Right ventricle myocardium inferior (tissue), 1 donor: ENCODE measurements at regions not wholly inside any gene's neighbourhood (a gene's known extent, or its start where the extent isn't known, plus 50 kb on each side); places are given as distances from the start of the nearest gene placed in this dataset.
"Not testable (repeated sequence)": the region's sequence is repeated elsewhere in the genome, so short reads cannot be mapped to it uniquely, and the experiment has no call there.

Source experiments
- ATAC-seq: fragments of 200-7000 bp; cut with Tn5 transposase; one replicate; pipeline ENCODE4 v1.9.1; 2020; ENCODE audit warnings: mild to moderate bottlenecking, moderate library complexity
- DNase-seq: peaks from one replicate; pipeline ENCODE4 v3.0.0; 2021; ENCODE audit errors: missing footprints
- intact Hi-C: fragments of 100-400 bp; cut with DNase I; formaldehyde crosslinking; loops from one replicate; pipeline ENCODE4 v1.11.0; 2022
- donor health status: DM: no; HTN: yes; CAD: no; lungs with severe emphysema.

DNA sequence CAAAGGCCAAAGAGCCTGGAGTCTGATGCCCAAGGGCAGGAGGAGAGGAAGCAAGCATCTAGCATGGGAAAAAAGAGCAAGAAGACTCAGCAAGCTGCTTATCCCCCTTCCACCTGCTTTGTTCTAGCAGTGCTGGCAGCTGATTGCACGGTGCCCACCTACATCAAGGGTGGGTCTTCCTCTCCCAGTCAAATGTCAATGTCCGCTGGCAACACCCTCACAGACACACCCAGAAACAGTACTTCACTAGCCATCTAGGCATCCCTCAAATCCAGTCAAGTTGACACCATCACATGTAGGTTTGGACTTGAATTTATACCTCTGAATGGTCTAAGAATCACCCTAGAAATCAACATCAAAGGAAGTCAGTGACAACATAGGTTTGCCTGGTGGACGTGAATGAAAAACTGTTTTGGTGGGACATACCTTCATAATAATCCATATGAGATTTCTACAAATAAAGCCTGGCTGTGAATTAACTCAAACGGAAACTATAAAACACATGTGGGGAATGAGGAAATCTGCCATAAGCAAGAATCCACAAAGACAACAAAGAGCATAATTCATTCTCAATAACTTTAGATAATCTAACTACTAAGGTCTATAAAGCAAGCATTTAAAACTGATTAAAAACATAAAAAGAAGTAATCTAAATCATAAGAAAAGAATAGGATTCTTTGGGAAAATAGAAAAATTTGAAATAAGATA, 185.8 kb upstream of the JADE1 start:
- intact Hi-C loops: no loop called here
- DNase-seq (no peak), ATAC-seq (no peak)

DNA sequence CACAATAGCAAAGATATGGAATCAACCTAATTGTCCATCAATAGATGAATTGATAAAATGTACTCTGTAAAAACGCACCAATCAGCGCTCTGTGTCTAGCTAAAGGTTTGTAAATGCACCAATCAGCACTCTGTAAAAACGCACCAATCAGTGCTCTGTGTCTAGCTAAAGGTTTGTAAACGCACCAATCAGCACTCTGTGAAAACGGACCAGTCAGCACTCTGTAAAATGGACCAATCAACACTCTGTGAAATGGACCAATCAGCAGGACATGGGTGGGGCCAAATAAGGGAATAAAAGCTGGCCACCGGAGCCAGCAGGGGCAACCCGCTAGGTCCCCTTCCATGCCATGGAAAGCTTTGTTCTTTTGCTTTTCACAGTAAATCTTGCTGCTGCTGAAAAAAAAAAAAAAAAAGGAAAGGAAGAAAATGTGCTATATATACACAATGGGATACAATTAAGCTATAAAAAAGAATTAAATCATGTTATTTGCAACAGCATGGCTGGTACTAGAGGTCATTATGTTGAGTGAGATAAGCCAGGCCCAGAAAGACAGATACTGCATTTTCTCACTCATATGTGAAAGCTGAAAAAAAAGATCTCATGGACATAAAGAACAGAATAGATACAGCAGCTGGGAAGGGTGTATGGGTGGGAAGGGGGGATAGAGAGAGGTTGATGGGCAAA, 189.1 kb upstream of the JADE1 start:
- ATAC-seq, DNase-seq, intact Hi-C loops: not testable (repeated sequence)

DNA sequence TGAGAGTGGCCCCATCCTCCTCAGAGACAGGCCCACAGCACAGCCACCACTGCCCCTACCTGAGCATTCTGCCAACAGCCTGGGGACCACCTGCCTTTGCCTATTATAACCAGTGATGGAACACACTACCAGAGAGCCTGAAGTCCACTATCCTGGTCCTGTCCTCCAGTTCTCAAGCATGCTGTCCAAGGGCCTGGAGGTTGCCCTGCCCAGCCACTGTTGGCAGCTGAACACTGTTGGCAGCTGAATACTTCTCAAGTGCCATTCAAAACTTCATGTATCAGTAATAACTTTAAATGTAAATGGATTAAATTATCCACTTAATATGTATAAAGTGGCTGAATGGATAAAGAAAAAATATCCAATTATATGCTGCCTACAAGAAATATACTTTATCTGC, 194.3 kb upstream of the JADE1 start:
- ATAC-seq: peak; percentile 39
- DNase-seq: no peak
- intact Hi-C loops: no loop called here

DNA sequence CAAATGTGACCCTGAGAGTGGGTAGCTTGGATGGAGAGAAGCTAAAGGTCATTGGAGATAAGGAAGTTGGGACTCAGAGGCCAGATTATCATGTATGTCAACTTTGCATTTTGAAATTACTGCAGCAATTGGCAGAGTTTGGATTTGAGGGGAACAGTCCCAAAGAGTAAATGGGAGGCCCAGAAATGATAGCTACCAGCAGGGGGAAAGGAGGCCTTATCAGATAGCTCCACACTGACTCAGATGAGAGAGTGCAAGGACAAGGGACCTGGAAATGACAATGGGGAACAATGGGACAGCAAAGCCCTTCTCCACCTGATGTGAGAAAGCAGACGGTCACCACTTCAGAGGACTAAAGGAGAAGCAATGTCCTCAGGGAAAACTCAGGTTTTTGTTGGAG, 201.5 kb upstream of the JADE1 start:
- intact Hi-C loops: no loop called here
- DNase-seq (no peak), ATAC-seq (no peak)

DNA sequence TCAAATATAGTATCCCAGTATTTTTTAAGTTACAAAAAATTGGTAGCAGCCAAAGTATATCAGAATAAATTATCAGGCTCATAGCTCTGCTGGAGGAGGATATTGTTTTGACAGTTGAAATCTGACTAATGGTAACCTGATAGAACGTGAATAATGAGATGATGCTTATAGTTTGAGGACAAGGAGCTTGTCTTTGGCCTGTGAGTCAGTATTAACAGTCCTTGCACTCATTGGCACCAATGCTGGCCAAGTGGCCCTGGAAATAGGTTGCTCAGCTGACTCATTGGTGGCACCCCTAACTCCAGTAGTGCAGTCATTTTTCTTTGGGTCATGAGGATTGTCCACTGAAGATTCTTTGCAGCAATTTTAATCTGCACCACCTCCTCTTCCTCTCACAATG, 203.3 kb upstream of the JADE1 start:
- DNase-seq (no peak), ATAC-seq (no peak)
- intact Hi-C loops: no loop called here

DNA sequence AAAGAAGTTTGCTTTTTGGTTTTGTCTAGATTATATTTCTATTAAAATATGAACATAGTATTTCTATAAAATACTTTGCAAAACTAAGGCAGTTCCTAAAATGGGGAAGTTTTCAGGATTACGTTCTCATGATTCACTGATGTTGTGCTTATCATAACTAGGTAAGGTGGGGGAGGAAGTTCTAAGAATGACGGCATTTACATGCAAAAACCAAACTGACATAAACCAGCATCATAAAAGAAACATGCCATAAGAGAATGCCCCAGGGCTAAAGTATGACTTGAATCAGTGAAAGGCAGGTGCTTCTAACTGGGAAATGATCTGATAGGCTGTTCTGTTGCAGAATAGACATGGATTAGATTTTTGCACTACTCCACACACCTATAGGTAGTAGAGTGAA, 204.7 kb upstream of the JADE1 start:
- intact Hi-C loops: no loop called here
- DNase-seq (no peak), ATAC-seq (no peak)

DNA sequence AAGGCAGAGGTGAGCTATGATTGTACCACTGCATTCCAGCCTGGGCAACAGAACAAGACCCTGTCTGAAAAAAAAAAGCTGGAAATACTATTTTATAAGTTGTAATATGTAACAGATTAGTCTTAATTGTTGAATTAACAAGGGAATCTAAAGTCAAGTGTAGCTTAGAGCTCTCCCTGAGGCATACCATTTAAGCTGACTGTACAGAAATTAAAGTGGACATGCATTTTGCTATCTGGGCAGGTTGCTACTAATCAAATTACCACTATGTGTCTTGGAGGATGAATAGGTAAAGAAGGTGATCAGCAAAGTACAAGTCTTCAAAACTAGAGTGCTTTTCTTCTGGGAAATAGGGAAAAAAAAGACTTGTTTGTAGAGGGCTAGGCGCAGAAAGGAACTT, 205.3 kb upstream of the JADE1 start:
- ATAC-seq (no peak), DNase-seq (no peak)
- intact Hi-C loops: no loop called here

DNA sequence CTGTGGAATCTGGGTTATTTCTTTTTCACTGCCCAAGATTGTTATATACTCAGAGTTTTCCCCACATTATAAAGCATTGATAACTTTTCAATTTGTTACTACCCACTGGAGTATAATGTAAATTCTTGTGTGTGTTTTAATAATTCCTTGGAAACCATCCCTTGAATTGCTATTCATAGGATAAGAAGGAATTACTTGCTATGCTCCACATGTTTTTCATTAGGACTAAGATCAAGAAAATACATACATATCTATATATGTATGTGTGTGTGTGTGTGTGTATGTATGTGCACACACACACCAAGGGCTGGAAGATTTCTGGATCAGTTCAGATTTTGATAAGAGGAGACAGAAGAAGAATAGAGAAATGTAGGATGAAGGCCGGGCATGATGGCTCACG, 206.4 kb upstream of the JADE1 start:
- no peak for DNase-seq
- intact Hi-C loops: no loop called here
- no peak for ATAC-seq

DNA sequence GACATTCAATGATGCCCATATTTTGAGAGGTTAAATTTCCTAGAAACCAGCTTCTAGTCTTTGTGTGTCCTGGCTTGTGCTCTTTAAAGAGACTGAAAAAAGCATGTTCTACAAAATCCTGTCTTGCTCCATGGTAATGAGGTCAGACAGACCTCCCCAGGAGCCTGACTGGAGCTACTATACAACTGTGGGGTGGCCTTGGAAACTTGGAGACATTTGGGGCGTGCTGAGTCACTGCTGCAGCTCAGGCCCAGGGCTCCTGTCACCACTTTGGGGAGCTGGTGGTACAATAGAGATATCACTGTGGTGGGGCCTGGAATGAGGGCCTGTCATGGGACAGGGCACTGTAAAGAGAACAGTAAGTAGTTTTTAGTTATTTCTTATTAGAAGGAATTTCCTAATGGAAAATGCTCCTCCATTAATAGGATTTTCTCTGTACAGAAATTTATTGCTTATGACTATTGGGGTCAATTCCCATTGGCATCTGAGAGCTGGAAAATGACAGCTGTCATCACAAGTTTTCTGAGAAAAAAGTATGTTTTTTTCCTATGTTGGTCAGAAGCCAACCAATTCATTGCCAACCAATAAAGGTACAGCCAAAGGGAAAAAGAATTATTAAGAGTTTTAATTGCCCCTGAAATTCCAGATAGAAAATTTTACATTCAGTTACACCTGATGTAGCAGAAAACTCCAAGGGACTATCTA, 207.4 kb upstream of the JADE1 start:
- intact Hi-C loops: no loop called here
- ATAC-seq: peak; percentile 61
- no peak for DNase-seq

DNA sequence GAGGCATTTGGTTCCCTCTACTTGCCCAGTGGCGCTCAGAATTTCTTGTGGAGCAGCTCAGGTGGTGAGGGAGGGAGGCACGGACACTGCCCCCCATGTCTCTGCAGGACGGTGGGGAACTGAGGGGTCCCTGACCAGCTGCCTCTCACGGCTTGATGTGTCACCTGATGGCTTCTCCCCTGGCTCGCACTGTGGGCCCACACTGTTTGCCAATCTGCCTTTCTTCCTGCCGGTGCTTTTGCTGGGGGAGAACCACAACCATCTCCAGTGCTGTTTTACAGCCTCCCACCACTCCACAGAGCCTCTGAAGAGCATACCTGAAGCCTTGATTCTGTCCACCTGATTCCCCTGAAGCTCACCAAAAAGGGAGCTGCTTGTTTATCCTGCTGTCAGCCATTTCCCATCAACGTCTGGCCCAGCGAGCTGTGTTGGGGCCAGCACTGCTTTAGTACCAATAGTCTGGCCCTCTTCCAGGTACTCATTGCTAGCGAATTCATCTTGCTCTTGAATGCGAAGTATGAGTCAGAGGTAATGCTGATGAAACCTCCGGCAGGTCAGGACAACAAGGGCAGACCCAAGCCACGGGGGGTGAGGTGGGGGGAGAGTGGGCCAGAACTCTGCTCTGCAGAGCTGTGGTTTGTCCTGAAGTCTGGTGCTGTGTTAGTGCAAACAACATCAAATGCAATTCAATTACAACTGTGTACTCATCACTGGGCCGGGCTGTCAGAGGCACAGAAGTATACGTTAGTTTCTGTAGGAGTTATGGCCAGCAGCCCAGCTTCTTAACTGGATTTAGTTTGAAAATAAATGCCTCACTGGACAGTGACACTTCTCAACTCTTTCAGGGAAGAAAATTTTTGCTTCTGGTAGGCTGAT, 208.3 kb upstream of the JADE1 start:
- intact Hi-C loops: no loop called here
- ATAC-seq: peak; percentile 79
- peak; percentile 67 for DNase-seq

DNA sequence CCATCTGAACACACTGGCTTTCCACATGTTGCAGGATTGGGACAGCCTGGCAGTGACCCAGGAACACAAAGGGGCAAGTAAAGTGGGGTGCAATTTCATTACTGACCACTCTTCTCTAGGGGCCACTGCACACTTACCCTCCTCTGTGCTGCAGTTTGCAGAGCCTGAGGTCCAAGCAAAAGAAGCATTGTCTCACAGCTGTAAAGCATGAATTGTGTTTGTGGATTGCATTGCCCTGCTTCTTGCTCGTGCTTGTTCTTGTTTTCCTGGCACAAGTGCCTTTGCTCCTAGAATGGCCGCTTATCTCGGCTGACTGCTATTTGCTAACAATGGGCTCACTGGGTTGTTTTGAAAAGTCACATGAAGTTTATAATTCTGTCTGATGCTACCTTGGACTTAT, 209.1 kb upstream of the JADE1 start:
- DNase-seq (no peak), ATAC-seq (peak; percentile 51)
- intact Hi-C loops: no loop called here

DNA sequence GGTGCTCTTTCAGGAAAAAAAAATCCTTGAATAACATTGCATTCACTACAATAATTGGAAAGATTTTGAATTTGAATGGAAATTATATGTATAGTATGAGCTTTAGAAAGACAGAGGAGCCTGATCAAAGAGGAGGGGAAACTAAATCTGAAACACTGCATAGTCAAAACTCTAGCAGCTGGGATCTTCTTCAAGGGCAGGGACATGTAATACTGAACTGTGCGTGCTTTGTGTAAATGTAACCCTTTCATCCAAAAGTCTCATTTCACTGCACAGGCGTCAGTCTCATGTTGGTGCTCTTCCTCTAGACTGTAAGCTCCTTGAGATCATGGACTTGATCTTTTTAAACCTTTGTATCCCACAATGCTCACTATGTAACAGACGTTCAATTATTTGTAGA, 212.0 kb upstream of the JADE1 start:
- ATAC-seq (no peak), DNase-seq (no peak)
- intact Hi-C loops: no loop called here

DNA sequence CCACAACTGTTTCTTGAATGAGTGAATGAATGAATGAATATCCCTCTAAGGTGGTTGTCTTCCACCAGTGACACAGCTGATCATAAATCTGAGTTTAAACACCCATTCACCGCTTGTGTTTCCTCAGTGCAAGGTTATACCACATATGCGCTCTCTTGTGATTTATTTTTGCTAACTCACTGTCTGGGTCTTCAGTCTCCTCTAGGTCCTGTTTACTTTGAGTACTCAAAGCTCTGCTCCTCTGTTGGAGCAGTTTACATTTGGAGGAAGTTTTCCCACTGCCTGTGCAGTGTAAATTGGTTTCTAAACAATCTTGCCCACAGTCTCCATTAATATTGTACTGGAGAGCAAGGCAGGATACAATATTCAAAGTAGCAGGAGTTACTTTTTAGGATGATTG, 212.6 kb upstream of the JADE1 start:
- intact Hi-C loops: no loop called here
- no peak for DNase-seq
- ATAC-seq: no peak

DNA sequence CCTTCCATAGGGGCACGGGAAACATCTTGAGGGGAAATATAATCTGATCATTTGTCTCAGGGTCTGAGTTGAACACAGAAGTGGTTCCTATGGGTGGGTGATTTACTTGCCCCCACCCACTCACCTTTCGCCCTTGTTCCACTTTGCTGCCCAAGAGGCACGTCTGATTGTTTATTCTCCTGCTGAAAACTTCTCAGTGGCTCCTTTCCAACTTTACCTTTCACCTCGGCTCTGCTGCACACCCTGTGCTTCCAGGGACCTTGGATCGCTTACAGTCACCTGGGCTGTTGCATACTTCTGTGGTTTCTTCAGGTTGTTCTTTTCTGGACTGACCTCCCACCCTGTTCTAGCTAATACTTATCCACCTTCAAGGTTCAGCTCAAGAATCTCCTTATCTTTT, 213.4 kb upstream of the JADE1 start:
- intact Hi-C loops: no loop called here
- no peak for ATAC-seq
- no peak for DNase-seq

DNA sequence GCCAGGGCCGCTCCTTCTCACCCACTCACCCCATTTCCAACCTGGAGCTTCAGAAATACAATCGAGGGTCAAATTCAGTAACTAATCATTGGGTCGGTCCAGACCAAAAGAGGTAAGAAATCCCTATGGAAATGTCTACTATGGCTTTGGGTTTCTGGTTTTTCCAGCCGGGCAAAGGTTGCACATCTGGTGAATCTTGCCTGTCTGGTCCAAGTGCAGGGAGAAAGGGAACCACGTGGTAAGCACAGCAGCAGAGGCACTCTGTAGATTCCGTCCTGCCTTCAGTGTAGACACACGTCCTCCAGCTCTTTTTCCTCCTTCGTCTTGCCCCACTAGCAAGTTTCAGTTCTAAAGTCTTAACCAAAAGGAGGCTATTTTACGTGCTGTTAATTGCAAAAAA, 218.0 kb upstream of the JADE1 start:
- peak; percentile 27 for ATAC-seq

DNA sequence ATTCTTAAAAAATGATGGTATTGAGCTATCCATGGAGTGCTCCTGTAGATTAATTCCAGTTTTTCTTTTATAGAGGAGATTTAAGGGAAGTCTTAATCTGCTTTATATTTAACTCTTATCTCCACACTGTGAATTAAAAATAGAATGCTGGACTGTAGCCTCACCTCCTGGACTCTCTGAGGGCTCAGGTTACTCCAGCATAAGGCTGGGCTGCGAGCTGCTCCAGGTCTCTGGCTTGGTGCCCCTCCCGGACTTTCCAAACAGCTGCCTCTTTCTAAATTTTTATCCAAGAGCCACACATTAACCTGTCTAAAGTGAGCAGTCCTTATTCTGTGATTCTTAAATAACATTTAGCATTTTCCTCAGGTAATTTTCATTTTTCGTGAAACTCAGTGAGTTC, 218.7 kb upstream of the JADE1 start:
- ATAC-seq (peak; percentile 86), DNase-seq (no peak)
- intact Hi-C loops: no loop called here

More for the DNA sequence above, 218.0 kb upstream of the JADE1 start:
- intact Hi-C loops: no loop called here
- no peak for DNase-seq

DNA sequence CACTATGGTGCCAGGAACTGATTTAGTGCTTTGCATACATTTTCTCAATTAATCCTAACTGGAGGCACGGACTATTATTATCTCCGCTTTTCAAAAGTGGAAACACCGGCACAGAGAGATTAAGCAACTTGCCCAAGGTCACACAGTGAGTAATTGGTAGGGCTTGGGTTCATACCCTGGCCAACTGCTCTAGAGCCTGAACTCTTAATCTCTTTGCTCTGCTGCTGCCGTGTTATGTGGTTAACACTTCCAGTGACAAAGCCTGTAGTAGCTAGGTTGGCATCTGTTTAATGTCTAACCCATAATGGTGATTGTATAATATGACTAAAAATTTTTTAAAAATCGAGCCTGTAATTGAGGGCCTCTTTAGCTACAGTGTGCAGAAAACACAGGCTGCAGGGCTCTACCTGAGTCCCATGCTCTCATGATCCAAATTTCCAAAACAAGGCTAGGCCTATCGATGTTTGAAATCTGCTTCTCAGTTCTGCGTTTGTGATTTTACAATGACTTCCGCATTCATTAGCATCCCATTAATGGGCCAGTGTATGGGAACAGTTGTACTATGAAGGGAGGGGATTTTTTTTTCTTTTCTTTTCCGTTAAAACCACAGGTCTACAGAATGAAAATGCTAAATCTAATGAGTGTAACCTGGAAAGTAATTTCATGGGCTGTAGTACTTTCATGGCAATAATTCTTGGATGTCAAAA, 219.3 kb upstream of the JADE1 start:
- no peak for DNase-seq
- intact Hi-C loops: no loop called here
- peak; percentile 60 for ATAC-seq

DNA sequence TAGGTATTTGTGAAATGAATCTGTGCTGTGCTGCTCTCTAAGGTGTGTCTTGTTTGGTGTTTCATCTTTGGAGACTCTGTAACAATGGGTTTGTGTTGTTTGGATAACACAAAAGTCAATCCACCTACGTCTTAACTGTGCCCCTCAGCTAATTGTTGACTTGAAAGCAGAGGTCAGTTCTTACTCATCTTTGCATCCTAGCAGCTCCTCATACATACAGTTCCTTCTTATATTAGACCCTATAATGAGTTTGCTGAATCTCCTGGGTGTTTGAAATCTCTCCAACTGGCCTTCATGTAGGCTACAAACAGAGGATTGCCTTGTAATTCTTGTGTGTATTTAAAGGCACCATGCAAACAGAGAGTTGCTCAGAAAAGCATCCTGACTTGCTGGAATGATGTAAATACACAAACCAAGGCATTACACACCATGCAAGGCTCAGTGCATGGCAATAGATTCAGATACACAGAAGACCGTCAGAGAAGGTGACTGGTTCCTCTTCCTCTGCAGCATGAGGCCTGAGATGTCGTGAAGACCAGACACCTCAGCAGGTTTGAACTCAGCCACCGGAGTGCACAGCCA, 220.0 kb upstream of the JADE1 start:
- DNase-seq (no peak), ATAC-seq (no peak)
- intact Hi-C loops: no loop called here
